ENCODE measurements at regions not wholly inside any gene's neighbourhood (a gene's known extent, or its start where the extent isn't known, plus 50 kb on each side); places are given as distances from the start of the nearest gene placed in this dataset.

- TF ChIP-seq CTCF (IDR thresholded peaks at IDR 0.05) (no peak), POLR2A (IDR thresholded peaks at IDR 0.05) (no peak)
Observed at GRCh38 chr2:144707736-144708326, 187.9 kb upstream of the ZEB2 start.

Data from uterus (tissue), 2 donors.